ENCODE measurements at regions not wholly inside any gene's neighbourhood (a gene's known extent, or its start where the extent isn't known, plus 50 kb on each side); places are given as distances from the start of the nearest gene placed in this dataset.

- TF ChIP-seq CREM (CRISPR knock-in tag; IDR thresholded peaks at IDR 0.05) (no peak), E2F1 (CRISPR knock-in tag; IDR thresholded peaks at IDR 0.05) (no peak), NR2C2 (CRISPR knock-in tag; IDR thresholded peaks at IDR 0.05) (no peak), CTCF (IDR thresholded peaks at IDR 0.05) (no peak), IRF2 (CRISPR knock-in tag; IDR thresholded peaks at IDR 0.05; ENCODE audit: borderline replicate concordance, low read depth) (no peak), MAX (CRISPR knock-in tag; IDR thresholded peaks at IDR 0.05) (no peak), RELA (CRISPR knock-in tag; IDR thresholded peaks at IDR 0.05; ENCODE audit: borderline replicate concordance) (no peak), ATF2 (CRISPR knock-in tag; IDR thresholded peaks at IDR 0.05; ENCODE audit: borderline replicate concordance, low read depth) (no peak), USF2 (CRISPR knock-in tag; IDR thresholded peaks at IDR 0.05) (no peak), NFE2L1 (CRISPR knock-in tag; IDR thresholded peaks at IDR 0.05) (no peak), NFYB (CRISPR knock-in tag; conservative IDR thresholded peaks at IDR 0.05; ENCODE audit: low read depth) (no peak), TCF7 (CRISPR knock-in tag; IDR thresholded peaks at IDR 0.05; ENCODE audit: low read depth) (no peak)
These were observed 146.4 kb downstream of the FOXD2 start for GRCh38 chr1:47584249-47584648.

Measured in WTC11 (cell line).